HG02763 (cell line): ENCODE measurements at regions not wholly inside any gene's neighbourhood (a gene's known extent, or its start where the extent isn't known, plus 50 kb on each side); places are given as distances from the start of the nearest gene placed in this dataset.
"Not testable (repeated sequence)": the region's sequence is repeated elsewhere in the genome, so short reads cannot be mapped to it uniquely, and the experiment has no call there.

ENCODE experiments used
- ATAC-seq: cut with Tn5 transposase; IDR thresholded peaks from one replicate; pipeline ENCODE4 v1.9.1; 2021; ENCODE audit warnings: mild to moderate bottlenecking, moderate library complexity; ENCODE audit not compliant: unreplicated experiment

DNA sequence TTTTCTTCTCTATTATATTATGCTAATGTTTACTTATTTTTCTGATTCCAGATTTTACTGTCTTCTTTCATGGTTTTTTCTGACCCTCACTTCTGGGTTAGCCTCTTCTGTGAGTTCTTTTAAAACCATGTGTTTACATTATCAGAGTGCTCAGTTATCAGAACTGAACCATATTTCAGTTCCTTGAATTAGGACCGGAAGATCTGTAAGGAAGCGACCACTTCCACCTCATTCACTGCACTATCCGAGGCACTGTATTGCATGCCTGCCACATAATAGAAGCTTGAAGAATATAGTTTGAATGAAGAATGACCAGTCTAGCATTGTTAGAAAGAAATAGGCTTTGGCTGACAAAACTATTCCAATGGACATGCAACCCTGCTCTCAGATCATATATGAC is 281.0 kb upstream of the DEPDC1 start:
- no peak for ATAC-seq

- not testable (repeated sequence) for ATAC-seq
These were observed 283.0 kb upstream of the DEPDC1 start for GRCh38 chr1:68779841-68780240.

DNA sequence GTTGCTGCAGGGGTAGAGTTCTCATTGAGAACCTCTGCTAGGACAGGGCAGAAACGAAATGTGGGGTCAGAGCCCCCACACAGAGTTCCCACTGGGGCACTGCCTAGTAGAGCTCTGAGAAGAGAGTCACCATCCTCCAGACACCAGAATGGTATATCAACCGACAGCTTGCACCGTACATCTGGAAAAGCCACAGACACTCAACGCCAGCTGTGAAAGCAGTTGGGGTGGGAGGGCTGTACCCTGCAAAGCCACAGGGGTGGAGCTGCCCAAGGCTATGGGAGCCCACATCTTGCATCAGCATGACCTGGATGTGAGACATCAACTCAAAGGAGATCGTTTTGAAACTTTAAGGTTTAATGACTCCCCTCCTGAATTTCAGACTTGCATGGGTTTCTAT is 284.0 kb upstream of the DEPDC1 start:
- ATAC-seq: no peak

DNA sequence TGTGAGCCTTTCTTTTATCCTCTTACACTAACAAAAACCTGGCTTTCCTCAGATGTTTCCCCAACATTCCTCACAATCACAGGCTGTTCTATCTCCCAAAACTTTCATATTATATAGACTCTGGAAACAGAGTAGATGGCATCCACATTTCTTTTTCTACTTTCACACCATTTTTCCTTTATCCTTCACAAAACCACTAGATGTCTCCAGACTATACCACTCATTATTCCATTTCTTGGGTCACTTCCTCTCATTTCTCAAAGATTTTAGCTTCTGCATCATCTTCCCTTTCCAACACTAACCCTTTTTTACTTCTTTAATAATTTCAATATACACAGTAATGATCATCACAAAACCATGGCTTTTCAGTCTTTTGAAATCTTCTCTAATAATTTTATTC is 286.0 kb upstream of the DEPDC1 start:
- no peak for ATAC-seq

DNA sequence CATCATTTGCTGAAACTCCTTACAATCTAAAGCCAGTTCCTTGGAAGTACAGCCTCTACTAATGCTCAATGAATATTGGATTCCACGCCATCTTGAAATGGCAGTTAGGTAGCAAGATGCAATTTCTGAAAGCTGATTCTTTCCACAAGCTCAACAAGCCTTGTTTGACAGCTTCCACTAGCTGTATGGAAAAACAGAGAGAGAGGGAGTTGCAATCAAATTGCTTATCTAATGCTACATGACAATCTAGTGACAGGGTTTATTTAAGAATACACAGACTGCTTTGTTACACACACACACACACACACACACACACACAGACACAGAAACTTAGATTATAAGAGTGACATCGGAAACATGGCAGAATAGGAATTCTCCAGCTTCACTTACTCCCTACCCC is 288.4 kb upstream of the DEPDC1 start:
- ATAC-seq: no peak

DNA sequence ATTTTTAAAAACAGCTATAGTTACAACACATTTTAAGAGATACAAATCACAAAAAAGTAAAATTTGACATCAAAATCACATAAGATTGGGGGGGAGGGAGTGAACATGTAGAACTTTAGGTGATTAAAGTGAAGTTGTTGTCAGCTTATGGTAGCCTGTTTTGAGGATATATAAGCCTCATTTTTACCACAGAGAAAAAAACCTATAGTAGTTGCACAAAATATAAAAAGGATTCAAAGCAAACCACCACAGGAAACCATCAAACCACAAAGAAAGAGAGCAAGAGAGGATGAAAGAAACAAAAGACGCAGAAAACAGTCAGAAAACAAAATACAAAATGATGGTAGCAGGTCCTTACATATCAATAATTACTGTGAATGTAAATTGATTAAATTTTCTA is 291.9 kb upstream of the DEPDC1 start:
- ATAC-seq: no peak

DNA sequence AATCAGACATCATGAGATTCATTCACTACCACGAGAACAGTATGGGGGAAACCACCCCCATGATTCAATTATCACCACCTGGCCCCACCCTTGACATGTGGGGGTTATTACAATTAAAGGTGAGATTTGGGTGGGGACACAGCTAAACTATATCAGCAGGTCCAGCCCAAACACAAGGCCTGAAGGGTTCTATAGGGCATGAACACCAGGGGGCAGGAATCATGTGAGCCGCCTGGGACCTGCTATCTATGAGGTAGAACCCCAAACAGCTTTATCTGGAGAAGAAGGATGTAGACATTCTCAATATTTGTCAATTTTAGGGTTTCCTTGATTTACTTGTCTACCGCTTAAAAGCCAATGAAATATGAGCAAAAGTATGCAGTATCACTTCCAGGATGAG is 294.9 kb upstream of the DEPDC1 start:
- no peak for ATAC-seq

- no peak for ATAC-seq
These were observed 299.1 kb upstream of the DEPDC1 start for GRCh38 chr1:68795956-68796355.

GRCh38 chr1:68796888-68797287 is 300.0 kb upstream of the DEPDC1 start:
- no peak for ATAC-seq

DNA sequence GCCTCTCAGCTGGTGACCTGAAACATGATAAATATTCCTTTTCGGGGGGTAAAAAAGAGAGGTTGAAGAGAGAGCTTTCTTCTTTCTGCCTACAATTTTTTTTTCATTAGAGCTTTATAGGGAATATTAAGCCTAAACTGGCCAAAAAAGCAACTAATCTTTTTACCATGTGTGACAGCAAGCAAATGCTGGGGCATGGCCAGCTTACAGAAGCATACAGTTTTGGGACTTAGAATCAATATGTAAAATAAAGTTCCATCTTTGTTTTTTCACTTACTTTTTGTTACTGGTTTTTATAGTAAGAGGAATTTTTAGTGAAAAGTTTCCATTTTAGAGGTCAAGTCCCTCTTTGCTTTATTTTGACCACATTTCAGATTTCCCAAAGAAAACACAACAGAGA is 301.2 kb upstream of the DEPDC1 start:
- no peak for ATAC-seq

DNA sequence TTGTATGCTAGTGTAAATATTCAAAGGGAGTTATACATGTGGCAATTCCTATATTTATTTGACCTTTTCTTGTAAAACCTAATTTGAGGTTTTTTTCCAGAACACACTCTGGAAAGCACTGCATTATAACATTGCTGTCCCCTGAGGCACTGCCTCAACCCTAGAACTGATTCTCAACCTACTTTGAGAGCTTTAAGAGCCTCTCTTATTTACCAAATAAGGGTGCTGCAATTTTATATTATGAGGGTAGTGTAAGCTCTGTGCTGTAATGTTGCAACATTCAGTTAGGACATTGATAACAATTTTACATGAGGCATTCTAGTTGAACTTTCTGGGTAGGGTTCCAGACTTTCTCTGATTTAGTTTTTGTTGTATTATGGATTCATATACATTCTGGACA is 302.2 kb upstream of the DEPDC1 start:
- ATAC-seq: no peak

- ATAC-seq: no peak
These were observed 303.3 kb upstream of the DEPDC1 start for GRCh38 chr1:68800182-68800581.

DNA sequence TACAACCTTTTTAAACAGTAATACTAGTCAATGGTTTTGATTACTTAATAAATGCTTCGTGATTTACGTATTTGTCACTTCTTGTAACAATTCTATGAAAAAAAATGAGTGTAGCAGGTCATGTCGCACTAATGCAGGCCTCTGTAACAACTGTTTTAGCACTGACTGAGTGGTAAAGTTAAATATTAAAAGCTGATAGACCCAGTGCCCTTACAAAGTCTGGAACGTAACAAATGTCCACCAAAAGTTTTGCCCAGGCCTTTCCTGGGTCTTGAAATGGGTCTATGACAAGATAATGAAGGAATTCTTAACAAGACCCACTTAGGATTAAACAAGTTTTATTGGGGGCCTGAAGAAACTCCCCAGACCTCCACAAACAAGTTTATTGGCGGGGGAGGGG is 304.6 kb upstream of the DEPDC1 start:
- no peak for ATAC-seq

DNA sequence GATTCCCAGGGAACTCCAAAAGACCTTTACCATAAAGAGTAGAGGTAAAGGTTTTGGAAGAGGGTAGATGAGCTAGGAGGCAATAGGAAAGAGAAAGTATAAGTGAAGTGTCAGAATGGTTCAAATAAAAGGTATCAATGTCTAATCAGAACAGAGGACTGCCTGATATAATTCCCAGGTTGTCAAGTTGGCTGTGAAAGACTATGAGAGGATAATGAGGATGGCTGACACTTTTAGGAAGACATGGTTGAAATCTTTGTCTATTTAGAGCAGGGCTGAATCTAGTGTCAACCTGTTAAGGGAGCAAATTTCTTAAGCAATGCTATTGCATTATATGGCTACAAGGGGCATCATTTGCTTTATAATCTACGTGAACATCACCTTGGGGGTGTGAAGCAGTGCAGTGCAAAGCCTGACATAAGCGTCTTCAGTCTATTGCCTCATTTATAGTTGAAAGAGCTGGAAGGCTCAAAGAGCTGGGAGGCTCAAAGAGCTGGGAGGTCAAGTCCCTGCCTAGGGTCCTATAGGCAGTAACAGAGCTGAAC is 308.3 kb upstream of the DEPDC1 start:
- no peak for ATAC-seq

- ATAC-seq: no peak
These were observed 311.5 kb upstream of the DEPDC1 start for GRCh38 chr1:68808351-68808750.

DNA sequence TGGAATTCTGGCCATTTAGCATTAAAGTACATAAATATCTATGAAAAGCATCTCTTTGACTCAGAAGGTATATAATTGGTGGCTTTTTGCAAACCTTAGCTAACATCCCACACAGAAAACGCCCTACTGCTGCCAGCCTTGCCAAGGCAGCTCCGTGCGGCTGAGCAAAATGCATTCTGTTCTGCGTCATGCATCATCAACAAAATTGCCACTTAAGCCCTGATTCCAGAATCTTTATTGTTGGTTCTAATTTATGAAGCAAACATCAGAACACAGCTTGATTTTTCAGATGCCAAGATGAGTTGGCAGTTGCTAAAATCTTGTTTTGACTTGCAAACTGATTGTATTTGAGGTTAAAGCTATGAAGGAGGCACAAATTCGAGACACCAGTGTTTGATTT is 314.9 kb upstream of the DEPDC1 start:
- ATAC-seq: no peak

- no peak for ATAC-seq
These were observed 315.5 kb upstream of the DEPDC1 start for GRCh38 chr1:68812333-68812732.

DNA sequence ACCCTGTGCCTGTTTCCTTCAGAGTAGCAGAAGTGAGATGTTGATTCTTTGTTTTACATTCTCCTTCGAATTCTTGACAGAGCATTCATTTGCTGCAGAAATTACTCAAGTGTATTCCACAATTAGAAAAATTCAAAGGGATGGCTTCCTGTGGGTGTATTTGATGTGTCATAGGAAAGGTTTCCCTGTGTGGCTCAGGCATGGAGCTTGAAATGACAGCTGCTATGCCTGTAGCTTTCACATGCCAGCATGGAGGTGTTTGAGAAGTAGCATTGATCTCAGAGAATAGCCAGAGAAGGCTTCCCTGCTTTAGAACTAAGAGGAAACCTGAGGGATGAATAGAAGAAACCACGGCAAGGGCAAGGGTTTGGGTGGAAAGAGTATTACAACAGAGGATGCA is 317.2 kb upstream of the DEPDC1 start:
- no peak for ATAC-seq

GRCh38 chr1:68815632-68816031 is 318.8 kb upstream of the DEPDC1 start:
- ATAC-seq: no peak

GRCh38 chr1:68817505-68818210 is 320.8 kb upstream of the DEPDC1 start:
- ATAC-seq: not testable (repeated sequence)

- no peak for ATAC-seq
These were observed 322.4 kb upstream of the DEPDC1 start for GRCh38 chr1:68819190-68819829.

- ATAC-seq: no peak
These were observed 323.3 kb upstream of the DEPDC1 start for GRCh38 chr1:68820151-68820550.

DNA sequence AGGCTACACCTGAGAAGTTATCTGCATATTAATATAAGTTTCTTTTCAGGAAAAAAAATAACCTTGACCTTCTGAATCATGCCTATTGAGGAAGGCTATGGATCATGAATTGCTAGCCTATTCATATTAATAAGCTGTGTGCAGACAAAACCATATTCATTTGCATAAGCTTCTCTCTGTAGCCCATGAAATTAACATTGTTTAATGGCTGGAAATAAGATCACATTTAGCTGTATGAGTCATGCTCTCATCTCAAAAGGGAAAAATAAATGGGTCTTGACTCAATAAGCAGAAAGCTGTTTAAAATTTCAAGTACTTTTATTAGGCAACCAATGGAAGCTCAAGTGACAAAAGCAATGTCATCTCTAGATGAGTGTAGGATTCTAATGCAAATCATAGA is 330.0 kb upstream of the DEPDC1 start:
- no peak for ATAC-seq
